GM12872 (cell line): ENCODE measurements at regions not wholly inside any gene's neighbourhood (a gene's known extent, or its start where the extent isn't known, plus 50 kb on each side); places are given as distances from the start of the nearest gene placed in this dataset.

Source experiments
- TF ChIP-seq, protein P1 (sequence below): IDR thresholded peaks from 3 replicates; pipeline ENCODE4 v1.5.1; 2011; ENCODE audit warnings: low read depth, mild to moderate bottlenecking, low read length, moderate library complexity; ENCODE audit not compliant: insufficient read depth

DNA sequence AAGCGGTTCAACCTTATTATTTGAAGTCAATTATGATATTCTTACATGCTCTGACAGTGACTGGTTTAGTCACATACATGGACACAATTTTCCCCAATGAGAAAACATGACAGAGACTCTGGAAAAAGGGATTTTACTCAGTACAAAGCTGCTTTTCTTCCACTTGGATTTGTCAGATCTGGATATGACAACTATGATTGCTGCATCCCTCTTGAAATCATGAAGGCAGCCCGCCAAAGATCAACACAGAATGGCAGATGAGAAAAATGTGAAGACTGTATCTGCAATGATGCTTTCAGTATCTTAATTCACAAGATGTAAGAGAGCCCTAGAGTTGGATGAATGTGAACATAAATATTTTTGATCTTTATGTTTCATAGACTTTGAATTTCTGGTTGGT, 439.6 kb downstream of the CDH8 start:
- TF ChIP-seq, protein P1, sequence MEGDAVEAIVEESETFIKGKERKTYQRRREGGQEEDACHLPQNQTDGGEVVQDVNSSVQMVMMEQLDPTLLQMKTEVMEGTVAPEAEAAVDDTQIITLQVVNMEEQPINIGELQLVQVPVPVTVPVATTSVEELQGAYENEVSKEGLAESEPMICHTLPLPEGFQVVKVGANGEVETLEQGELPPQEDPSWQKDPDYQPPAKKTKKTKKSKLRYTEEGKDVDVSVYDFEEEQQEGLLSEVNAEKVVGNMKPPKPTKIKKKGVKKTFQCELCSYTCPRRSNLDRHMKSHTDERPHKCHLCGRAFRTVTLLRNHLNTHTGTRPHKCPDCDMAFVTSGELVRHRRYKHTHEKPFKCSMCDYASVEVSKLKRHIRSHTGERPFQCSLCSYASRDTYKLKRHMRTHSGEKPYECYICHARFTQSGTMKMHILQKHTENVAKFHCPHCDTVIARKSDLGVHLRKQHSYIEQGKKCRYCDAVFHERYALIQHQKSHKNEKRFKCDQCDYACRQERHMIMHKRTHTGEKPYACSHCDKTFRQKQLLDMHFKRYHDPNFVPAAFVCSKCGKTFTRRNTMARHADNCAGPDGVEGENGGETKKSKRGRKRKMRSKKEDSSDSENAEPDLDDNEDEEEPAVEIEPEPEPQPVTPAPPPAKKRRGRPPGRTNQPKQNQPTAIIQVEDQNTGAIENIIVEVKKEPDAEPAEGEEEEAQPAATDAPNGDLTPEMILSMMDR, result no peak

DNA sequence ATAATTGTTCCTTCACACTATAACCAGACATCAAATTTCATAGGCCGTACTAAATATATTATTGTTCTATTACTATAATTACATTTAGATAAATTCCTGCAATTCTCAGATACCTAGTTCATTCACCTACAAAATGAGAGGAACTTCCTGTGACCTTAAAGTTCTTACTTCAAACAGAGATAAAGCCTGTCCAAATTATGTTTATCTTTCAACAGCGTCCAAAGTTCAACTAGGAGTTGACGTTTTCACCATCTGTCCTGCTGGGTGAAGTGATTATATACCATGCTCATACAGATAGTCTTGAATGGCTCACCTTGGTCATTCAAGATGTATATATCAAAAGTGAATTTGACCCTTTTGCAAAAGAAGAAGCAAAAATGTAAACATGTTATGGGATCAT, 440.6 kb downstream of the CDH8 start:
- TF ChIP-seq, protein P1, result no peak

DNA sequence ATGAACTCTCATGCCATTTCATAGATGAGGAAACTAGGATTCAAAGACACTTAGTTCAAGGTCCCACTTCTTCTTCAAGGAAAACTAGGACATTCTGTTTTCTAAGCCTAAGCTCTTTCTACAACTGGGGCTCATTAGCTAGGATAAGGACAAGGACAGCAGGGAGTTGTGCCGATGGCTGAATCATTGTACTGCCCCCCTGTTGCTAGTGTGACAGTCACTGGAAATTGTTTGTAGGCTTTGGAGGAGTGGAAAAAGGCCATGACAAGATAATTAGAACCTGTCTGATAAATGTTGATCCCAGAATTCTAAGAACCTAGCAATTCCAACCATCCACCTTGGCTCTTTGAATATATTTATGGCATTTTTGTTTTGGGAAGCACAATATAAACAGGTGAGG, 445.7 kb downstream of the CDH8 start:
- TF ChIP-seq, protein P1, result no peak

GRCh38 chr16:61587526-61587925, 448.7 kb downstream of the CDH8 start:
- TF ChIP-seq, protein P1, result no peak

- TF ChIP-seq, protein P1, result no peak
Measured at GRCh38 chr16:61581417-61582046, 454.7 kb downstream of the CDH8 start.

- TF ChIP-seq, protein P1, result no peak
Measured at GRCh38 chr16:61580579-61580978, 455.7 kb downstream of the CDH8 start.

DNA sequence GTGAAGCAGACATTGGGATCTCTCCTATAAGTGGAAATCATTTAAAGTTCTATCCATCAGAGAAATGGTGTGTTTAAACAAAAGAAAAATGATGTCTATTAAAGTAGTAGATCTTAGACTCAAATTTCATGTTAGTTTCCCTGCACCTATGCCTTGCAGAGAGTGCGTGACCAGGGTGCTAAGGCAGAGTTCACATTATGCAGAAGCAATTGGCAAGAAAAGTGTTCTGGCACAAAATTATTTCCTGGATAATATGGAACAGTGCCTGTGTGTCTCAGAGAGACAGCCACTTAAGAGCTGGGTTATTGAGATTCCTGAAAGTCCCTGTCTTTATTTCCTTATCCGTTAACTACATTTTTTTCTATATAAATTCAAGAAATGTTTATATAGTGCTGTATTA, 457.0 kb downstream of the CDH8 start:
- TF ChIP-seq, protein P1, result no peak

- TF ChIP-seq, protein P1, result no peak
Measured at GRCh38 chr16:61576476-61576875, 459.8 kb downstream of the CDH8 start.
